CD4-positive, alpha-beta T cell treated with Interleukin-10 for 1 hour (primary cell): ENCODE measurements at regions not wholly inside any gene's neighbourhood (a gene's known extent, or its start where the extent isn't known, plus 50 kb on each side); places are given as distances from the start of the nearest gene placed in this dataset.
"Not testable (repeated sequence)": the region's sequence is repeated elsewhere in the genome, so short reads cannot be mapped to it uniquely, and the experiment has no call there.

Source experiments
- DNase-seq: peaks from one replicate; pipeline ENCODE4 v3.0.0-alpha.2; 2020

DNA sequence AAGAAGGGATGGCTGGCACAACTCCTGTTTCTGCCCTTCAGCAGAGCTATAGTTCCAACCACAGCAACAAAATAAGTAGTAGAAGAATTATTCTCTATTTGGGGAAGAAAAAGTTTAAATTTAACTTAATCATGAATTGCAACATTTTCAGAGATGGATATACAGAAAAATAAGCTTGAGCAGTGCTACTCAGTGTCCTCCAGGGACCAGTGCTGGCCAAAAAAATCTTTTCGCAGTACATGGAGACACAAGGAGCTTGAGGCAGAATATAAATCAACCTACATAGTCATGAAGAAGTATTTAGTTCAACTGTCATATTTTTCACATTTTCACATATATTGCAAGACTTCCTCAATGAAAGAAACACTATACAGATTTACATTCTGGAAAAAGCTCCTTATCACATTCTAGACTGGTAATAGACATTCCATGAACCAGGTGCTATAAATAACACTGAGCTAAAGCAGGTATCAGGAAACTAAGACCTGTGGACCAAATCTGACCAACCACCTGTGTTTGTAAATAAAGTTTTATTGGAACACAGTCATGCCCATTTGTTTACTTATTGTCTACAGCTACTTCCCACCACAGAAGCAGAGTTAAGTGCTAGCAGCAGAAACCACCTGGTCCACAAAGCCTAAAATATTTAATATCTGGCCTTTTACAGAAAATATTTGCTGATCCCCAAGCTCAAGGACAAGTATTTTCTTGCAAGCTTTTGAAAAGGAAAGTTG, 101.9 kb downstream of the RGS21 start:
- no peak for DNase-seq

- no peak for DNase-seq
Observed at GRCh38 chr1:192430644-192431043, 113.9 kb downstream of the RGS21 start.

DNA sequence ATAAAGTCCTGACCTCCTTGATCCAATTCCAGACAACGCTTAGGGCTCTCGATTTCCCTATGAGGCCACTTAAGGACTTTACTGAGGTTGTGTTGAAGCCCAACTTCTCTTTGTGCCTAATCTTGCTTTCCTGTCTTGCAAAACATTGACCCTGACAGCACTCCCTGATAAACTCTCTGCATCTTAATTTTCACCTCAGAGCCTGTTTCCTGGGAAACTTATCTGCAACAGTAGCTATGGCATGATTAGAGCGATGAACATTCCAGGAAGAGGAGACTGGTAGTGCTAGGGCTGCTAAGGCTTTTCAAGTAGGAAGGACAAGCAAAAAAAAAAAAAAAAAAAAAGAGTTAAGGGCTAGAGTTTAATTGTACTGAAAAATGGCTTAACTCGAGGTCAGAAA, 118.9 kb downstream of the RGS21 start:
- DNase-seq: no peak

- DNase-seq: no peak
Observed at GRCh38 chr1:192436441-192437078, 119.8 kb downstream of the RGS21 start.

- DNase-seq: no peak
Observed at GRCh38 chr1:192438737-192439136, 121.9 kb downstream of the RGS21 start.

DNA sequence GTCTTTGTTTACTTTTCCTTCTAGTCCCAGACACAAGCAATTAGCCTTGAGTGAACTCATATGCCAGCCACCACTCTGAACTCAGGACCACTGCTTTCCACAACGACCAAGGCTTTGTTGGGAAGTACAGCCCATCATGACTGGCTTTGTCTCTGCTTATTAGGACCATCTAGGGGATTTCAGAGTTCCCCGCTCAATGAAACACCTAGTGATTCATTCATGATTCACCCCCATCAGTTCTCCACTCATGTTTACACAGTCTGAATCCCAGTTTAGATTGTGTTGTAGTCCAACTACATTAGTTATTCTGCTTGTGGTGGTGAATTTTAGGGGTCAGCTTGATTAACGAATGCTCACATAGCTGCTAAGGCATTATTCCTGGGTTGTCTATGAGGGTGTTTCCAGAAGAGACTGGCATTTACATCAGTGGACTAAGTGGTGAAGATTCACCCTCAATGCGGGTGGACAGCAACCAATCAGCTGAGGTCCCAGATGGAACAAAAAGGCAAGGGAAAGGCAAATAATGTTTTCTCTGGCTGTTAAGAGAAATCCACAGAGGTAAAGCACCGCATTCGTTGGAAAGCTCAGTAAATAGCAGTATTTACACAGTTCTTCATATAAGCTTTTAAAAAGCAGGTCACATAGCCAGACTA, 122.7 kb downstream of the RGS21 start:
- DNase-seq: no peak

DNA sequence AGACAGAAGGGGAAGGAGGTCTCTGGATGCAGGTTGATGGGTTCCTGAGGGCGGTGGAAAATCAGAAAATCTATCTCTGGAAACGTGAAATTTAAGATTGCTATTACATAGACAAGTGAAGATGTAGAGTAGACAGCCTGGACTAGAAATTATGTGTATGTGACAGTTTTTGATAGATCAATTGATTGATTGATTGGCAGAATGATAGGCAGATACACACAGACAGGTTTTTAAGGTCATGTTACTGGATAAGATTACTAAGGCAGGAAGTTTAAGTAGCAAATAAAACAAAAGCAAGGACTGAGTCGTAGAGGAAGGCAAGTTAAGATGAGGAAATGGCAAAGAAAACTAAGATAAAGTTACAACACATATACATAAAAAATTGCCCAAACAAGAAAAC, 124.7 kb downstream of the RGS21 start:
- DNase-seq: no peak

DNA sequence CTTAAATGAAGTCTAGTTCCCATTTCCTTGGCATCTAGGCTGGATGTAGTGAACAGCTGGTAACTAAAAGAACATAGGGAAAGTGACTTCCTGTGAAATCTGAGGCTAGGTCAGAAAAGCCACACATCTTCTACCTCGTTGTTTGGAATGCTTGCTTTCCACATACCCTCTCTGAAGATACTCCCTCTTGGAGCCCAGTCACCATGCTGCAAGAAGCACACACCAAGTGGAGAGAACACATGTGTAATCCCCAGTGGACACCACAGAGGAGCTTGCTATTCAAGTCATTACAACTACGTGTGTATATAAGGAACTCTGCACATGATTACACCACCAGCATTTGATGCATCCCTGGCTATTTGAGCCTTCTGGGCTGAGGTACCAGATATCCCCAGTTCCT, 125.9 kb downstream of the RGS21 start:
- no peak for DNase-seq

DNA sequence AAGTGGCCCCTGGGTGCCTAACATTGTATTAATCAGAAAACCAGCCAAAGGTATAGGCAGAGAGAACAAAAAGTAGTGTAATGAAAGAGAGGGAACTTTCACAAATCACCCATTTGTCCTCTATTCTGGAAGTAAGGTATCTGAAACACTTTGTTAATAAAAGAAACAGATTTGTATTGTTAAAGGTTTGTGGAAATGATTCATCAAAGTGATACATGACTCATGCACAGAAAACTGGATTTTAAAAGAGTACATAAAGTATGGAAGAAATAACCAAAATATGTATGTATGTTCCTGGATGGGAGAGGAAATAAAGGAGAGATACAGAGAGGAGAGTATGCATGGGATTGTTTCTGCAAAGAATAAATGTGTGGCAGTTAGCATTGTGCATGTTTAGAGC, 126.8 kb downstream of the RGS21 start:
- no peak for DNase-seq

DNA sequence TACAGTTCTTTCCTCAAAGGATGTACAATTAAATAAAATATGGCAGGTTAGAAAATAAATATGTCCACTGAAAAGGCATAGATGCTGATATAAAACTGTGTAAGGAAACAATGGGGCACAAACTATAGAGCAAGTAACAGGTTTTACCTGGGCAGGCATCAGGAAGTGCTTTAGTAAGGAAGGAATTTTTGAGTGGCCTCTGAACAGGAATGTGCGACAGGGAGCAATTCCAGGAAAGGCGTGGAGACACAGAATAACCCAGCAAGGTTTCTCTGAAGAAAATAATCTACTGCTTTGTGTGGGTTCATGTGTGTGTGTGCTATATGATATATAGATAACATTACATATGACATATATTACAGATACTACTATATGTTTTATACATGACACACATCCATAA, 128.4 kb downstream of the RGS21 start:
- DNase-seq: no peak

- peak; percentile 63 for DNase-seq
Observed at GRCh38 chr1:192445839-192446489, 129.2 kb downstream of the RGS21 start.

DNA sequence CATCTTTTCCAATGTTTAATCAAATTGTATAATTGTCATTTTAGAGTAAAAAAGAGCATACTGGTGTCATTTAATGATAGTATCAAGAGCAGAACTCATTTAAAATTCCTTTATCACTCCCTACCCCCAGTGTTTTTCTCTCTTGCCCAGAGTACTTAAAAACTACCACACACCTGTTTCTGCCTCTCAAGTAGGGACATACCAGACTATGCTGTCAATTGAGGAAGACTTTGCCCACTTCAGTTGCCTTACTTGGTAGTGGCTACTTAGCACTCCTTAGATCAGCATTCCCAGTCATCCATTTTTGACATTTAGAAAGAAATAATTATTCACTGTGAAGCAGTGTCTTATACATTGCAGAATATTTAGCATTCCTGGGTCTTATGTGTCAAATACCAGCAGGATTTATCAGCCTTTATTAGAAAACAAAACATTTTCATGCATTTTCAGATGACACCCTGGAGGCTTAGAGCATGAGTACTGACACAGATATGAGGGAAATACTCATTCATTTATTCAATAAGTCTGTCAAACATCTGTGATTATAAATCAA, 127.5 kb upstream of the RGS1 start:
- no peak for DNase-seq

DNA sequence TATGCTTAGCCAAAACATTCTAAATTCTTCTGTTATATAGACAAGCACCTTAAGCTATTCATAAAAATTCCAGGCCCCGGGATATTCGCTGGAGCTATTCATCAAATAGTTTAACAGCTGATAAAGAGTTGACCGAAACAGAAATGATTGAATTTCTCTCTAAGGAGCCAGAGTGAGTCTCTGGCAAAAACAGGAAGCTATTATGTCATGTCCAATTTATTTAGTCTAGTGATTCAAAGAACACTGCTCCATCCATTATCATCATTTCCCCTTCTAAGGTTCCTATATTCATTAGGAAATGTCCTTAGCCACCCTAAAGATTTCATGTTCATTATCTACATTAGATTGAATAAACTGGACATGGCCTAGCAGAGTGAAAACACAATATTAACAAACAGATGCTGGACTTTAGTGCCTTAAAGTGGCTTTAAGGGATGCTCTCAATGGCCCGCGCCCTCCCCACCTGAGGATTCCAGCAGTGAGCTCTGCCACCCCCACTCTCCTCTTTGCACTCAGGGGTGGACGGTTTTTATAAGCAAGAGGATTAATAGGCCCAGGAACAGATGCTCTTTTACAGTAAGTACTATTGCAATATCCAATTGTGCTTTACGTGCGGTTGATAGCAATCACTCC, 122.1 kb upstream of the RGS1 start:
- DNase-seq: no peak

DNA sequence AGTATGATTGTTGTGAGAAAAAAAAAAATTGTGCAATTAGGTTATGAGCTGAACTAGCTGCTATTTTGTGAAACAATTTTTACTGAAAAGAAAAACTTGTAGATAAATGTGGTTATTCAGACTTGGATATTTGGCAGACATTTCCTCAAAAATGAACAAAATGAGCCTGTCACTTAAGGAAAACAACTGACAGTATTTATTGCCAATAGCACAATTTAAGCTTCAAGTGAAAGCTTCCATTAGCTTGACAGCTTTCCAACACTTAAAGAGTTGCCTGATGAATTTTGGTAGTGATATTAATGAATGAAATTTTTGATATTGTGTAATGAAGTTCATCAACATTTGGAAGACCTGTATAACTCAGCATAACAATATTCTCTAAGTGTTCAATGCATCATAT, 116.1 kb upstream of the RGS1 start:
- no peak for DNase-seq

- DNase-seq: no peak
Observed at GRCh38 chr1:192461684-192462083, 113.9 kb upstream of the RGS1 start.

DNA sequence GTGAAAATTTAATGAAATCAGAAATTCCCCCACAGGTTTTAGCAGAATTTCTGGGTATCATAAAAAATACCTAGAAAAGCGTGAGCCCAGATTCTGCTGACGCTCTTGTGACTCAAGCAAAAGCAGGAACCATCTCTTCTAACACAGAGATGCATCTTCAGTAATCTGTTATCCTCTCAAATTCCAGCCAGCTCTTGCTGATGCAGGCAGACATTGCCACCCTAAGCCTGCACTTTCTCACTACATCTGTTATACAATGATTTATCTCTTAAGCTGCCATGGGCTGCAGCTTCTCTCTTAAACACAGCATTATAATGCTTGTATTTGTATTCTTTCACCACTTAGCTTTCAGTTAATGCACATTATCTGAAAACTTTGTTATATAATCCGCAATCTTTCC, 113.0 kb upstream of the RGS1 start:
- no peak for DNase-seq

DNA sequence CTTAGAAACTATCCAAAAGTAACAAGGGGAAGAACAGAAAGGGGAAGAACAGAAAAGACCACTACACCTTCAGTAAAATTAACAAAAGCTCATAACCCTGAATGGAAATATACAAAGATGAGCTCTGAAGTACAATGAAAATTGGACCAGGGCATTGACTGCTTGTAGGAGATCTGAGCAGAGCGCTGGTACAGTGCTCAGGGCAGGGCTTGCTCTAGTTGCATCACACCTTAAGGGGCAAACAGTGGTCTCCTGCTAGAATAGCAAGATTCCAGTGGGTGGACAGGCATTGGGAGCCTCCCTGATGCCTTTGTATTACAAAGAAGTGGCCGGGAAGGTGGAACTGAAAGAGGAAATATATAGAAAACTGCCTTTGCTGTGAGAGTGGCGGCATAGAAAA, 111.9 kb upstream of the RGS1 start:
- DNase-seq: no peak

GRCh38 chr1:192465221-192465620, 110.4 kb upstream of the RGS1 start:
- not testable (repeated sequence) for DNase-seq

DNA sequence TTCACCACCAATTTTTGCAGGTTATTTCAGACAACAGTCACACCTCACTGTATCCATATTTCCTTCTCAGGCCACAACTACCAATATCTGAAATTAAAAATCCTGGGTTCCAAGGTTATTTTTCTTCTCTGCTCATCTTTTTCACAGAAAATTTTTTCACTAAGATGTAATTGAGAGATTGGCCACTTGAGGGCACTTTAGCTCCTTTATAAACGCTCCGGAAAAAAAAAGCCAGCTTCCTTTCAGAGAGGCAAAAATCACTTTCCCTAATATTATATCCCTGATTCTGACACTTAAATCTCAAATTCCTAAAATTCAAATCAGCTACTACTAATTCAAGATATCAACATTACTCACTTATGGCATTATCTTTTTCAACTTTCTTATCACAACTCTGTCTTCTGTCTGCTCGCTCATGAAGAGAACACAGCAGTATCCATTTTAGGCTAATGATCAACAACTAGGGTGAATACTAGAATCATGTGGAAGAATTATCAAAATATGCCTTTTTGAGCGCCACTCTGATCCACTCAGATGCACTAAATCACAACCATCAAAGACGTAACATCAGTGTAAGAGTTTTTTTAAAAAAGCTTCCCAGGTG, 101.4 kb upstream of the RGS1 start:
- DNase-seq: peak; percentile 48

DNA sequence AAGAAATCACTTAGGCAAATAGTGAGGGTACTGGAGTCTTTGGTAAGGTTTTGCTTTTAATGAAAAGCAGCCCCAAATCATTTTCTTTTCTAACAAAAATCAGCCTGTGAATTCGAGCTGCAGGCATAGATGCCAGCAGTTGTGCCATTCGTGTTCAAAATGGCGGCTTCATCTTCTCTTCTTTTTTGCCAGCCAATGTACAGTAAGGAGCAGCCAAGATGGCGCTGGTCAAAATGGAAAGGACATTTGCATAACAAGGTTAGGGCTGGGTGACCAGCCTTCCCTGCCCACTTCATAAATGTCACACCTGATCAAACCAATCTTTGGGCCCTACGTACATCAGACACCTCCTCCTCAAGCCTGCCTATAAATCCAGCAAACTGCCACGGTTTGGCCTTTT, 100.2 kb upstream of the RGS1 start:
- no peak for DNase-seq

DNA sequence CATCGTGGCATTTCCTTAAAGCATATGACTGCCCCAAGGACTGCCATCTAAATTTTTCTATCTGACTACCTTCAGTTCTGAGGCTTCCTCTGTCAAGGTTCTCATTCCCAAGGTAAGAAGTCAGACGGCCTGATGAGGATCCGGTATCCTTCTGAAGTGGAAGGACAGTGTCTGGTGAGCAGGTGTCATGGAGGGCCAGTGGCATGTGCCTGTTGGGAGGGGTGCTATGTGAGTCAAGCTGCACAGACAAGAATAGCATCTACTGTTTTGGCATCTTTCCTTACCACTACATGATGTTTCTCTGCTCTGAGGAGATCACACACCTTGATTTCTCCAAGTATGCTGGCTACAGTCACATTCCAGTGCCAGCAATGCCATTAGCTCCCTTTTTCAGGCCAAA, 99.6 kb upstream of the RGS1 start:
- DNase-seq: no peak

DNA sequence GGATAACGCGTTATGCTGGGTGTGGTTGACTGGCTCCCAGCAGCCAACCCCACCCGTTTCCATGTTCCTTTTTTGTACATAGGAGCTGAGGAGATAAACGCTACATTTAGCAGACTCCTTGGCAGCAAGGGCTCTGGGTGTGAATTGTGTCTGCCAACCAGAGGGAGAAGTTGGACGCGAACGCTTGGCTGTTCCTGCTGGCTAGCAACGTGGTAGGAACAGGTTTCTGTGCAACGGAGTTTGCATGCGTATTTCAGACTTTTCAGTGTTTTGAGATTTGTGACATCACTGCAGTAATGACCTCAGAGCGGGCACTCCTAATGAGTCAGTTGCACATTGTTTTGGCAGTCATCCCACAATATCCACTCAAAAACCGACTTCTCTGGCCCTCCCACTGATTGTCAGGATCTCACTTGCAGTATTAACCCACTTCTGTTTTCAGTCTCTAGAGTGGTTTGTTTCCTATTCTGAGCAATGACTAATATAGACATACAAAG, 98.7 kb upstream of the RGS1 start:
- DNase-seq: peak; percentile 3
